GM12865 (cell line): ENCODE measurements at regions not wholly inside any gene's neighbourhood (a gene's known extent, or its start where the extent isn't known, plus 50 kb on each side); places are given as distances from the start of the nearest gene placed in this dataset.
"Not testable (repeated sequence)": the region's sequence is repeated elsewhere in the genome, so short reads cannot be mapped to it uniquely, and the experiment has no call there.

Experiments used
- DNase-seq: peaks from one replicate; pipeline ENCODE4 v3.0.0; 2010; ENCODE audit warnings: low read depth
- H3K4me3 ChIP-seq: 2 replicates; pipeline ENCODE4 v1.5.1; 2011; ENCODE audit warnings: mild to moderate bottlenecking, low read depth, low read length, control low read depth
- TF ChIP-seq, protein P1 (sequence below): IDR thresholded peaks from 2 replicates; pipeline ENCODE4 v1.5.1; 2011; ENCODE audit warnings: low read length, control low read depth, low read depth, inconsistent platforms; ENCODE audit not compliant: insufficient read depth; ENCODE audit errors: missing control alignments

GRCh38 chr21:28126521-28127174, 866.0 kb downstream of the LTN1 start:
- no peak overlapping the region for H3K4me3 ChIP-seq
- TF ChIP-seq, protein P1, sequence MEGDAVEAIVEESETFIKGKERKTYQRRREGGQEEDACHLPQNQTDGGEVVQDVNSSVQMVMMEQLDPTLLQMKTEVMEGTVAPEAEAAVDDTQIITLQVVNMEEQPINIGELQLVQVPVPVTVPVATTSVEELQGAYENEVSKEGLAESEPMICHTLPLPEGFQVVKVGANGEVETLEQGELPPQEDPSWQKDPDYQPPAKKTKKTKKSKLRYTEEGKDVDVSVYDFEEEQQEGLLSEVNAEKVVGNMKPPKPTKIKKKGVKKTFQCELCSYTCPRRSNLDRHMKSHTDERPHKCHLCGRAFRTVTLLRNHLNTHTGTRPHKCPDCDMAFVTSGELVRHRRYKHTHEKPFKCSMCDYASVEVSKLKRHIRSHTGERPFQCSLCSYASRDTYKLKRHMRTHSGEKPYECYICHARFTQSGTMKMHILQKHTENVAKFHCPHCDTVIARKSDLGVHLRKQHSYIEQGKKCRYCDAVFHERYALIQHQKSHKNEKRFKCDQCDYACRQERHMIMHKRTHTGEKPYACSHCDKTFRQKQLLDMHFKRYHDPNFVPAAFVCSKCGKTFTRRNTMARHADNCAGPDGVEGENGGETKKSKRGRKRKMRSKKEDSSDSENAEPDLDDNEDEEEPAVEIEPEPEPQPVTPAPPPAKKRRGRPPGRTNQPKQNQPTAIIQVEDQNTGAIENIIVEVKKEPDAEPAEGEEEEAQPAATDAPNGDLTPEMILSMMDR, result no peak
- no peak for DNase-seq

GRCh38 chr21:28124541-28124940, 868.1 kb downstream of the LTN1 start:
- TF ChIP-seq, protein P1, result no peak
- no peak overlapping the region for H3K4me3 ChIP-seq
- no peak for DNase-seq

- DNase-seq, result no peak
- TF ChIP-seq, protein P1, result no peak
- no peak overlapping the region for H3K4me3 ChIP-seq
Measured at GRCh38 chr21:28118570-28118969, 874.1 kb downstream of the LTN1 start.

GRCh38 chr21:28114986-28115385, 877.7 kb downstream of the LTN1 start:
- not testable (repeated sequence) for H3K4me3 ChIP-seq, DNase-seq

DNA sequence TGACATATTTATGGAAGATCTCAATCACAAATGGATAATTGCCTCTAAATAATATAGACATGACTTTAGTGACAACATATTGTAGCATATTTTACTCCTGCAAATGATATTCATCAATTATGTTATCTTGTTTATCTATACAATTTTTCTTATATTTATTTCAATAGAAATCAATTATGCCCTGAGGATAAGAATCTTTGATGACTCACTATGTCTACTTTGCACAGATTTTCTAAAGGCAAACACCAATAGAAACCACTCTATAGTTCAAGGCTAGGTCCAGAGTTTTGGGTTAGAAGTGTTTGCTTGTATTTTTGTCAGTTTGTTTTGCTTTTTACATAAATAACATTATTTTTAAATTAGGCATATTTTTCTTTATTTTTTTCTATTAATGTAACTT, 879.0 kb downstream of the LTN1 start:
- no peak overlapping the region for H3K4me3 ChIP-seq
- DNase-seq, result no peak
- TF ChIP-seq, protein P1, result no peak

- TF ChIP-seq, protein P1, result no peak
- DNase-seq, result no peak
- no peak overlapping the region for H3K4me3 ChIP-seq
Measured at GRCh38 chr21:28112511-28112910, 880.2 kb downstream of the LTN1 start.

DNA sequence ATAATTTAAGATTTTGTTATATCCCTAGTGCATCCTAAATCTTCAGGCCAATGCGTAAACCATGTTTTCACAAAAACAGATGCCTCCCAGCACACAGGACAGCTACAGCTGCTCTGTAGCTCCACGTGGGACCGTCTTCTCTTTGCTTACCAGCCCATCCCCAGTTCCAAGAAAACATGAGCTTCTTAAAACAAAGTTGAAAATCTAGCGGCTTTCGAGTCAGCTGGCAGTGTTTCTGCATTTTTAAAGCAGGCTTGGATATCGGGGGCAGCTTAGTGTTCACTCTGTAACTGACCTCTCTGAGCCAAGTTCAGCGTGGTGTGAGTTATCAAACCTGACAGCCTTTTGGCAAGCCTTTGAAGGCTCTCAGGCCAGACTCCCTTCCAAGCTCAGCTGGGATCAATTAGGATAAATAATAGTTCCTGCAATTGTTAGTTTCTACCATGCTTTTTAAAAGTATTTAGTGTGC, 881.5 kb downstream of the LTN1 start:
- TF ChIP-seq, protein P1, result no peak
- DNase-seq, result no peak
- H3K4me3 ChIP-seq, result no peak overlapping the region
